Right lung (tissue), 2 donors: ENCODE measurements at regions not wholly inside any gene's neighbourhood (a gene's known extent, or its start where the extent isn't known, plus 50 kb on each side); places are given as distances from the start of the nearest gene placed in this dataset.

ENCODE experiments used
- DNase-seq, 2 donors: peaks; one replicate each; pipeline ENCODE4 v3.0.0-alpha.2; 2013

DNA sequence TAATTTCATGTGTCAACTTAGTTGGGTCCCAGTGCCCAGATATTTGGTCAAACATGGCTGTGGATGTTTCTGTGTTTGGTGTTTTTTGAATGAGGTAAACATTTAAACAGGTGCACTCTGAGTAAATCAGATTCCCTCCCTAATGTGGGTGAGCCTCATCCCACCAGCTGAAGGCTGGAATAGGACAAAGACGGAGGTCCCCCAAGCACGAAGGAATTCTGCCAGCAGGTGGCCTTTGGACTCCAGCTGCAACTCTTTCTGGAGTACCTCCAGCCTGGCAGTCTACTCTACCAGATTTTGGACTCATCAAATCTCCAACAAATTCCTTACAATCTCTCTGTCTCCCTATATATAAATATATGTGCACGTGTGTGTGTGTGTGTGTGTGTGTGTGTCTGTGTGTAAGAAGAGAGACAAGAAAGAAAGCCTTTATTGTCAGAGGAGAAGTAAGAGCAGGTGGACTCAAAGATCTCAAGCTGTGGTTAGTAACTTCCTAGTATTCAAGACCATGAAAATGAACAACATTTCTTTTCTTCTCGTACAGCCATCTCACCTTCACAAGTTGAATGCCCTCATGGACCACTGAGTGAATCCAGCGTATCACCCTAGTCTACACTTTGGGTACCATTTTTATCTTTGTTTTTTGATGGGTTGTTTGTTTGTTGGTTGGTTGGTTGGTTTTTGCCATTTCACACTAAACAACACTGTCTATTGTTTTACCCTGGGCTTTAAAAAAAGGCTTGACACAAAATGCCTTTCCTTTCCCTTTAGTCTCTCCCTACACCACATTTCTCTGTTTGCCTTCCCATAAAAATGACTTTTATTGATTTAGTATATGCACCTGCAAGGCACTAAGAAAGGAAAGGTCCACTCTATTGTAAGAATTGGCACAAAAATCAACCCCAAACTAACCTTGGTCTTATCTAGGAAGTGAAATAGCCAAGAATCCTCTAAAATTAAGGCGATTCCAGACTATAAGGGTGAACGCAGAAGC is 118.7 kb downstream of the TENT4A start:
- DNase-seq: no peak

GRCh38 chr5:6832994-6833393 is 119.8 kb downstream of the TENT4A start:
- no peak for DNase-seq

DNA sequence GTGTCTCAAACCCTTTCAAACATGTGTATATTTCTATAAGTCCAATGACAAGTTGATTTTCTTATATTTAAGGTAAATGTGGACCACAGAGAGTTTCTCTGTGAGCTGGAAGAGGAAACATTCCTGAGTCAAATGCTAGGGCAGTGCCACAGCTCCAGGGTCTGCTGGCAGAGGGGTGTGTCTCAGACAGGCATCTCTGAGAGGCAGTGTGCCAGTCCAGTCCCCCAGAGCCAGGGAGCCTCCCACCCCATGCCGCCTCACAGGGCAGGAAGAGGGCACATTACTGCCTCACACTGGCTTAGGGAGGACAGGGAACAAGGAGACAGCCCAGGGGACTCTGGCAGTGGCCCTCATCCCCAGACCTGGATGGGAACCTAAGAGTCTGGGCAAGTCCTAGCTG is 120.2 kb downstream of the TENT4A start:
- DNase-seq: no peak

GRCh38 chr5:6837095-6837494 is 123.9 kb downstream of the TENT4A start:
- no peak for DNase-seq

DNA sequence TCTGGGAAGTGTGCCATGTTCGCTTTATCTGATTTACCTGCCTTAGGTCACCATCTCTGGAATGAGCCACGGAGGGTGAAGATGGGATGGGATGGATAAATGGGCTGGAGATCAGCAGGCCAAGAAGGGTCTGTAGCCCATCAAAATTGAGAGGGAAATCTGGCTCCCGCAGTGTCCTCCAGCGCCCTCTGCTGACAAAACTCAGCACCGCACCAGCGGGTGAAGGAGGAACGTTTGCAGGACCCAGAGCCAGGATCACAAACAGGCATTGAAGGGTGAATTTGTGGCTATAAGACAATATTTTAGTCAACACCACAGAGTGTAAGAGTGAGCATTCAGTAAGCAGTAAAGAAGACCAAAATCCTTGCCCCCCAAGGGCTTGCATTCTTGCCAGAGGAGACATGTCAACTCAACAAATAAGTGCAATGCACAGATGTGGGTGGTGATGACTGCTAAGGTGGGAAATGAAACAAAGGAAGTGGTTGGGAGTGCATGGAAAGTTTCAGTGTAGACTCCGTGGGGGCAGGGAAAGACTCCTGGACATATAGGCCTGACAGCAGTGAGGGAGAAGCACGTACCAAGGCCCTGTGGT is 124.4 kb downstream of the TENT4A start:
- DNase-seq: no peak

GRCh38 chr5:6838736-6839135 is 125.5 kb downstream of the TENT4A start:
- DNase-seq: no peak

DNA sequence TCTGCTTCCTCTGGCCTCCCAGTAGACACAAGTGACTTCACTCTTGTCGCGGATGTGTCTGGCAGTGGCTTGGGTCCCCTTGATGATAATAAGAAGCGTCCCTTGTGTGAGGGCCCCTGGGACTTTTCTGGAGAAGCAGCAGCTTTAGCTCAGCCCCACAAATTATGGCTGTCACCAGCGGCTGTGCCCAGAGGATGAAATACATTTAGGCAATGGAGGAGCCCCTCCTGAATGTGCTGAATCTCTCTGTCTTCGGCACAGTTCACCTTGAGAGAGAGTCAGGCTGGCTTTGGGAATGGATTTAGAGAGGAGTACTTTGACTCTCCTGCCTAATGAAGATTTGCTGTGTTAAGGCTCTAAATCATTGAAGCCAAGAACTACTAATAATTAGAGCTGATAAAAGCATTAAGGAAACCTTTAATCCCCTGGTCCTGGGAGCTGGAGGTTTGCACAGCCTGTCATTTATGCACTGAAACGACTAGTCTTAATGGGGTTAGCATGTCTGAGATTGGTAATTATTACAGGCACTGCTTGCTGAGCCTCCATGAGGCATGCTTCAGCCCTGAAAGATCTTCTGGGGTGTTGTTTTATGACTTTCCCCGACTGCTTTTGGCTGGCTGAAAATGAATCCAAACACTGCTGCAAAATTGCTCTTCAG is 127.0 kb downstream of the TENT4A start:
- DNase-seq: no peak

- DNase-seq: no peak
Observed at GRCh38 chr5:6843335-6843734, 130.1 kb downstream of the TENT4A start.

DNA sequence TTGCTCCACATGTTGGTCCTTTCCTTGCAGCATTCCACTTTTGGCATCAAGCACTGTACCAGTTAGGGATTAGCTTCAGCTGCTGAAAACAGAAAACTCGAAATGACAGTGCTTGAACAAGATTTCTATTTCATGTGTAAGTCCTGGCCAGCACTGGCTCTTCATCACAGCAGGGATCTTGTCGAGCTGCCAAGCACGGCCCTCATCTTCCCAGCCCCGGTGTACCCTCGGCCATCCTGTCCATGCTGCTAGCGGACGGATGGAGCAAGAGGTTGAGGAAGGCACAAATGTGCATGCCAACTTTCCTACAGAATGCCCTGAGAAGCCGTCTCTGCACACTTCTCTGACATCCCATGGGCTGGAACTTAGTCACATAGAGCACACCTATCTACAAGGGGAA is 130.6 kb downstream of the TENT4A start:
- no peak for DNase-seq

DNA sequence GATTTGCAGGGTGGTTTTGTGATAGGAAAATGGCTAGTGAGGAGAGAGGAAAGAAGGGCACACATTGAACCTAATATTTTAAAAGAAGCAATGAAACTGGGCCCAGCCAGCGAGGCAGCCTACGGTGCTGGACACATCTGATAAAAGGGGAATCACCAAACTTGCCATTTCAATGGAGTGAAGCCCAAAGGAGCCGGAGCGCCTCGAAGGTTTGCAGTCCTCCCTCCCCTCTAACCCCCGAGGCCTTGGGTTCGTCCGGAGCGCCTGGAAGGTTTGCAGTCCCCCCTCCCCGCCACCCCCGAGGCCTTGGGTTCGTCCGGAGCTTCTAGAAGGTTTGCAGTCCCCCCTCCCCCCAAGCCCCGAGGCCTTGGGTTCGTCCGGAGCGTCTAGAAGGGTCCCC is 132.6 kb downstream of the TENT4A start:
- no peak for DNase-seq

DNA sequence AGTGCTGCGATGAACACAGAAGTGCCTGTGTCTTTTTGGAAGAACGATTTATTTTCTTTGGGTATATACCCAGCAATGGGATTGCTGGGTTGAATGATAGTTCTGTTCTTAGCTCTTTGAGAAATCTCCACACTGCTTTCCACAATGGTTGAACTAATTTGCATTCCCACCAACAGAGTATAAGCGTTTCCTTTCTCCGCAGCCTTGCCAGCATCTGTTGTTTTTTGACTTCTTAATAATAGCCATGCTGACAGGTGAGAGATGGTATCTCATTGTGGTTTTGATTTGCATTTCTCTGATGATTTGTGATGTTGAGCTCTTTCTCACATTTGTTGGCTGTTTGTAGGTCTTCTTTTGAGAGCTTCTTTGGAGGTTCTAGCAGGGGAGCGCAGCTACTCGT is 134.6 kb downstream of the TENT4A start:
- no peak for DNase-seq

- DNase-seq: no peak
Observed at GRCh38 chr5:6849316-6850105, 136.3 kb downstream of the TENT4A start.

DNA sequence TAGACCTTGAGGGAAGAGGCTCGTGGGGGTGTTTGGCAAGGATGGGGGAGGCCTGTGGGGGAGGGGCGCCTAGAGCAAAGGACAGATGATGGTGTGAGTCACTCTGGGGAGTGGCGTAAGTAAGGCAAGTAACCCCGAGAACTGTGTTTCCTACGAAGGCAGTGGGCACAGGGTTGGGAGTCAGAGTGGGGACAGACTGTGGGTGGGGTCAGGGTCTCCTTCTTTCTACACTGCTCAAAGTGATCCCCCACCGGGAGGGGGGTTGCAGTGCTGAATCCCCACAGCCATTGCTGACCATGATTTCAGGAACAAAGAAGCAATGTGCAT is 136.8 kb downstream of the TENT4A start:
- no peak for DNase-seq

- DNase-seq: no peak
Observed at GRCh38 chr5:6856653-6857052, 143.4 kb downstream of the TENT4A start.

DNA sequence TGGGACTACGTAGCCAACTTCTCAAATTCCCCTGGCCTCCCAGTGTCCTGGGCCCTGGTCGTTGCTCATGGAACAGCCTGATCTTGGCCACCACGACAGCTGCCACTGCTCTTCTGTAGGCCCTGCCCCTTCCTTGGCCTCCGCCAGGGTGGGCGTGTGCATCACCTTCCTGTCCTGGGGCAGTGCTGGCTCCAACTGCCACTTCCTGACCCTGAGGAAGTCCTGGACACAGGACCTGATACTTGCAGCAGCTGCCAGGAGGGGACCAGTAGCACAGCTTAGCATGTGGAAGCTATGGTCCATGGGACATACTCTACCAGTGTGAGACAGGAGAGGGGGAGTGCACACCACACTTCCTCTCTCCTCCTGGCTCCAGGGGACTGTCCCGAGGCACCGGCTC is 145.2 kb downstream of the TENT4A start:
- DNase-seq: no peak

GRCh38 chr5:6859023-6859422 is 145.8 kb downstream of the TENT4A start:
- DNase-seq: no peak

DNA sequence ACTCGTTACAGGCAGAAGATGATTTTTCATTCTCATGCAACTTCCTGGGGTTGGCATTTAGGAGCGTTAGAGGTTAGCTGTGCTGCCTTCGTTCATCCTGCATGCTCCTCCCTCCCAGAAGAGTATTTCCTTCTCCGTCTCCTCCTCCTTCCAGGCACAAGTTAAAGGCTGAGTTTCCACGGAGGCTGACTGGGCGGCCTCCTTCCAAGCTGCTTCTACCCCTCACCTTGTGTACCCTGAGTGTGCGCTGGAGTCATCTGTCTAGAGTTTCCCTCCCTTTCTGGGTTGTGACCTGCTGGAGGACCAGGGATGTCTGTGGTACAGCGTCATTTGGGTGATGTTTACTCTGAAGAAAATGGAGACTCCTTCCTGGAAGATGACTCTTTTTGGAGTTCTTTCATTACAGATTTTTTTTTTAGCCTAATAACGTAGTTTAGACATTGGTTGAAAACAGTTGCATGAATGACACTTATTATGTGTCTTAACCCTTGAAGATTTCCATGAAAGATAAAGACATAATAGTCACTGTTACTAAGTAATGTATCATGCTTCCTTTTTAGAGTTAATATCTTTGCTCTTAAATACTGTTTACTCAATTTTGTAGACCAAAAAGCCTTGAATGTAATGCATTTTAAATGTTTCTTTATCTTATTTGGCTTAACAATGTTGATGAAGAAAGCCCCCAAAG is 146.9 kb downstream of the TENT4A start:
- no peak for DNase-seq

- no peak for DNase-seq
Observed at GRCh38 chr5:6861036-6861435, 147.8 kb downstream of the TENT4A start.

GRCh38 chr5:6861667-6862066 is 148.4 kb downstream of the TENT4A start:
- no peak for DNase-seq

DNA sequence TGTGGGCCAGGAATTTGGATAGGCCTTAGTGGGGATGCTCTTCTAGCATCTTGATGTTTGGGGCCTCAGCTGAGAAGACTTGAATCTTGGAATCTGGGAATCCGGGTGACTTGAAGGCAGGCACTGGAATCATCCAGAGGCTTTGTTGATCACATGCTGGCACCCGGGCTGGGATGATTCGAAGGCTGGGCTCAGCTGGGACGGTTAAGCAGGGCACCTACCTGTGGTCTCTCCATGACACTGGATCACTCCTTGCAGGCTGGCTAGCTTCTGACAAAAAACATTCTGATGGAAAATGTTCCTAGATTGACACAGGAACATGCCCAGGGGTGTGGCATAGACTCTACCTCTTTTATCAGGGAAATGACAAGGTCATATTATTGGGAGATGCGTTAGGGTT is 149.1 kb downstream of the TENT4A start:
- no peak for DNase-seq

DNA sequence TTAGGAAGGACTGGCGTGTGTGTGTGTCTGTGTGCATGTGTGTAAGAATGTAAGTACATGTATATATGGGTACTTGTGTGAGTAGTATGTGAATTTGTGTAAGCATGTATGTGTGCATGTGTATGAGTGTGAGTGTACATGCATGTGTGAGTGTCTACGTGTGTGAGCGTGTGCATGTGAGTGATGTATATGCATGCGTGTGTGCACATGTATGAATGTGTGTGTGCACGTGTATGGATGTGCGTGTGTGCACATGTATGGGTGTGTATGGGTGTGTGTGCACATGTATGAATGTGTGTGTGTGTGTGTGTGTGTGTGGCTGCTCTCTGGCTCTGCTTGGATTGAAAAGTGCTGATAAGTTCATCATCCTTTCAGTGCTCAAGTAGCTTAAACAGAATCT is 154.5 kb downstream of the TENT4A start:
- no peak for DNase-seq

DNA sequence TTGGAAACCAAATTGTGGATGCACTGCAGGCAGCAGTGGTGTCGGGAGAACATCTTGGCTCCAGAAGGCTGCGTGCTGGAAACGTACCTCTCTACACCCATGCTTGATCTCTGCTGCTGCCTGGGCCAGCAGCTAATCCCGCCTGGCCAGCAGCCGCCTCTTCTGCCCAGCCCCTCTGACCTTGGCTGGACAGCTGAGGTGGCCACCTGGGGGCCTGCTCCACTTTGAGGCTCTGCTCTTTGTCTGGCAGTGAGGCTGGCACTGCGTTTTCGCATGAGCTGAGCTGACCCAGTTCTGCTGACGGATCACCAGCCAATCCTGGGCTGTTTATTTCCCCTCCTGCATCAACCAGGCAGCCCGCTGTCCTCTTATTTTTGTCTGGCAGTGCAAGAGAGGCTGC is 154.9 kb downstream of the TENT4A start:
- no peak for DNase-seq
